HG03469 (cell line): ENCODE measurements at regions not wholly inside any gene's neighbourhood (a gene's known extent, or its start where the extent isn't known, plus 50 kb on each side); places are given as distances from the start of the nearest gene placed in this dataset.

ENCODE experiments used
- ATAC-seq: cut with Tn5 transposase; IDR thresholded peaks from one replicate; pipeline ENCODE4 v1.9.1; 2021; ENCODE audit warnings: mild to moderate bottlenecking, moderate library complexity, moderate number of reproducible peaks; ENCODE audit not compliant: unreplicated experiment

GRCh38 chr3:127484601-127485388, 105.7 kb downstream of the TPRA1 start:
- ATAC-seq = no peak

- peak; percentile 76 for ATAC-seq
Observed at GRCh38 chr3:127483902-127484591, 106.5 kb downstream of the TPRA1 start.

GRCh38 chr3:127483005-127483641, 107.4 kb downstream of the TPRA1 start:
- ATAC-seq = no peak

GRCh38 chr3:127482216-127483004, 108.1 kb downstream of the TPRA1 start:
- ATAC-seq = no peak

- ATAC-seq = no peak
Observed at GRCh38 chr3:127480196-127480954, 110.2 kb downstream of the TPRA1 start.

- no peak for ATAC-seq
Observed at GRCh38 chr3:127479449-127479848, 111.1 kb downstream of the TPRA1 start.

GRCh38 chr3:127478922-127479321, 111.6 kb downstream of the TPRA1 start:
- ATAC-seq = no peak

- no peak for ATAC-seq
Observed at GRCh38 chr3:127477396-127477795, 113.1 kb downstream of the TPRA1 start.

GRCh38 chr3:127476936-127477335, 113.6 kb downstream of the TPRA1 start:
- no peak for ATAC-seq

- ATAC-seq = no peak
Observed at GRCh38 chr3:127475975-127476705, 114.4 kb downstream of the TPRA1 start.

GRCh38 chr3:127475391-127475790, 115.1 kb downstream of the TPRA1 start:
- no peak for ATAC-seq

- ATAC-seq = no peak
Observed at GRCh38 chr3:127473244-127474024, 117.1 kb downstream of the TPRA1 start.

- ATAC-seq = no peak
Observed at GRCh38 chr3:127472506-127472905, 118.0 kb downstream of the TPRA1 start.

- no peak for ATAC-seq
Observed at GRCh38 chr3:127471142-127471541, 119.4 kb downstream of the TPRA1 start.

- no peak for ATAC-seq
Observed at GRCh38 chr3:127469760-127470159, 120.8 kb downstream of the TPRA1 start.

GRCh38 chr3:127467391-127467790, 123.1 kb downstream of the TPRA1 start:
- no peak for ATAC-seq

GRCh38 chr3:127464642-127465041, 125.9 kb downstream of the TPRA1 start:
- ATAC-seq = no peak

GRCh38 chr3:127462111-127462655, 128.3 kb downstream of the TPRA1 start:
- no peak for ATAC-seq
